K562 (cell line): ENCODE measurements at regions not wholly inside any gene's neighbourhood (a gene's known extent, or its start where the extent isn't known, plus 50 kb on each side); places are given as distances from the start of the nearest gene placed in this dataset.

Source experiments
- ATAC-seq: fragments of 200-7000 bp; cut with Tn5 transposase; 3 replicates; pipeline ENCODE4 v1.9.1; 2020; ENCODE audit warnings: moderate library complexity
- BruUV-seq: library from RNA; stranded (reverse); fragments of 400-500 nt; replicated peaks from 2 replicates; lab custom pipeline; 2021; lab: Mats Ljungman, UMichigan
- CTCF ChIA-PET: fragments of 300-600 bp; formaldehyde crosslinking; extraction: SDS; loops from one replicate; lab custom pipeline; 2021; ENCODE audit warnings: low intra/inter-chr PET ratio; lab: Yijun Ruan, JAX
- POLR2A ChIA-PET: fragments of 300-600, 350-650 bp; sonication (Branson Sonifier 250); formaldehyde crosslinking; extraction: SDS; loops from one replicate; lab custom pipeline; 2021; ENCODE audit warnings: antibody characterized with exemption, inconsistent platforms; lab: Yijun Ruan, JAX
- DNase-seq, 4 experiments: peaks; one replicate each; pipeline versions ENCODE4 v3.0.0 to v3.0.0-alpha.2; 2011 to 2018; ENCODE audit warnings: low spot score in 3 of 4, mixed read lengths in 3 of 4; ENCODE audit errors: extremely low read depth in 1 of 4
- FAIRE-seq: peaks from 2 replicates; lab custom pipeline; 2011; peaks lifted over from hg19 to GRCh38; lab: Jason Lieb, UNC
- H2AFZ ChIP-seq: 2 replicates; pipeline ENCODE4 v1.6.0; 2011; ENCODE audit warnings: low read depth, low read length, control low read depth, inconsistent platforms
- H3K27ac ChIP-seq: fragments of 200-600 bp; 3 replicates; pipeline ENCODE4 v1.8.0; 2011; ENCODE audit warnings: low read depth, mild to moderate bottlenecking, control low read depth, inconsistent platforms, low read length, moderate library complexity, mixed read lengths; ENCODE audit errors: extremely low read depth
- H3K27me3 ChIP-seq, 2 experiments: fragments of 300-600 bp in 1 of 2; 2 replicates in 1 of 2; 3 replicates in 1 of 2; pipeline versions ENCODE4 v1.6.0 to v1.8.0; 2011; ENCODE audit warnings: inconsistent platforms in 2 of 2, low read length in 2 of 2, mild to moderate bottlenecking in 1 of 2, mixed read lengths in 1 of 2, moderate library complexity in 1 of 2; ENCODE audit not compliant: control insufficient read depth in 2 of 2, insufficient read depth in 2 of 2
- H3K36me3 ChIP-seq: fragments of 300-600 bp; 3 replicates; pipeline ENCODE4 v1.8.0; 2011; ENCODE audit warnings: mild to moderate bottlenecking, low read length, inconsistent platforms; ENCODE audit not compliant: control insufficient read depth, insufficient read depth
- H3K4me1 ChIP-seq, 2 experiments: fragments of 200-600 bp in 1 of 2; replicated peaks in 1 of 2; 2 replicates in 1 of 2; 3 replicates in 1 of 2; pipeline versions ENCODE4 v1.5.1 to v1.8.0; 2011; ENCODE audit warnings: inconsistent platforms in 2 of 2, low read length in 2 of 2, mild to moderate bottlenecking in 1 of 2, mixed read lengths in 1 of 2, moderate library complexity in 1 of 2; ENCODE audit not compliant: control insufficient read depth in 2 of 2, insufficient read depth in 2 of 2
- H3K4me2 ChIP-seq: 2 replicates; pipeline ENCODE4 v1.6.1; 2011; ENCODE audit warnings: low read length, control low read depth, inconsistent platforms, mixed read lengths; ENCODE audit not compliant: insufficient read depth
- H3K4me3 ChIP-seq: fragments of 200-600 bp; sonication (generic), shearing (Covaris generic); 2 replicates; pipeline ENCODE4 v1.5.1; 2016; ENCODE audit warnings: control low read depth, inconsistent platforms
- H3K79me2 ChIP-seq: fragments of 200-600 bp; 3 replicates; pipeline ENCODE4 v1.8.0; 2011; ENCODE audit warnings: low read length, inconsistent platforms; ENCODE audit not compliant: control insufficient read depth, insufficient read depth
- H3K9ac ChIP-seq, 2 experiments: 2 replicates each; pipeline versions ENCODE4 v1.6.0 to v1.6.1; 2011; ENCODE audit warnings: low read depth in 2 of 2, low read length in 2 of 2, control low read depth in 1 of 2, inconsistent platforms in 1 of 2, mild to moderate bottlenecking in 1 of 2, mixed read lengths in 1 of 2; ENCODE audit not compliant: insufficient read depth in 1 of 2
- H3K9me1 ChIP-seq: one replicate; pipeline ENCODE4 v1.6.0; 2011; ENCODE audit warnings: inconsistent platforms, mild to moderate bottlenecking, low read length, moderate library complexity; ENCODE audit not compliant: control insufficient read depth, insufficient read depth
- H3K9me3 ChIP-seq: replicated peaks from 2 replicates; pipeline ENCODE4 v1.5.1; 2011; ENCODE audit warnings: low read depth, low read length, inconsistent platforms; ENCODE audit not compliant: control insufficient read depth, insufficient read depth
- H4K20me1 ChIP-seq: replicated peaks from 2 replicates; pipeline ENCODE4 v1.6.1; 2011; ENCODE audit warnings: low read length, inconsistent platforms, mixed read lengths; ENCODE audit not compliant: control insufficient read depth, insufficient read depth
- ARID3A ChIP-seq: IDR thresholded peaks from 2 replicates; pipeline ENCODE4 v1.6.1; 2012; ENCODE audit warnings: low read depth, low read length, improper control_type of control experiment, borderline replicate concordance
- ATF1 ChIP-seq, 2 experiments: fragments of 450-650 bp in 1 of 2; IDR thresholded peaks; 2 replicates each; pipeline ENCODE4 v1.6.1; 2016; ENCODE audit warnings: missing compliant biosample characterization in 1 of 2, missing genetic modification characterization in 1 of 2
- ELF1 ChIP-seq: fragments of 200-800 bp; sonication (Bioruptor generic); IDR thresholded peaks from 2 replicates; pipeline ENCODE4 v1.6.1; 2016; ENCODE audit warnings: missing genetic modification characterization, missing compliant biosample characterization
- FOXO4 ChIP-seq: fragments of 450-650 bp; formaldehyde crosslinking; IDR thresholded peaks from 2 replicates; pipeline ENCODE4 v1.4.0; 2020; ENCODE audit warnings: mild to moderate bottlenecking, moderate library complexity
- HES1 ChIP-seq: fragments of 450-650 bp; IDR thresholded peaks from 2 replicates; pipeline ENCODE4 v1.6.1; 2016; ENCODE audit warnings: low read depth, mild to moderate bottlenecking, moderate library complexity
- NCOA1 ChIP-seq: fragments of 450-650 bp; IDR thresholded peaks from 2 replicates; pipeline ENCODE4 v1.6.1; 2016; ENCODE audit warnings: low read depth
- NR2C1 ChIP-seq, 2 experiments: fragments of 450-650 bp; IDR thresholded peaks; 2 replicates each; pipeline ENCODE4 v1.6.1; 2017; ENCODE audit warnings: mild to moderate bottlenecking in 2 of 2, antibody characterized with exemption in 1 of 2, inconsistent platforms in 1 of 2, missing compliant biosample characterization in 1 of 2, missing genetic modification characterization in 1 of 2
- NR2C2 ChIP-seq, 2 experiments: fragments of 200-800 bp in 1 of 2; sonication (Bioruptor generic) in 1 of 2; sonication (generic) in 1 of 2; formaldehyde crosslinking in 1 of 2; IDR thresholded peaks; 2 replicates each; pipeline versions ENCODE4 v1.6.1 to v1.8.0; 2016 to 2022; ENCODE audit warnings: mild to moderate bottlenecking in 1 of 2, missing compliant biosample characterization in 1 of 2, missing genetic modification characterization in 1 of 2, missing genetic modification reagents in 1 of 2
- SMARCA4 ChIP-seq: fragments of 450-650 bp; IDR thresholded peaks from 2 replicates; pipeline ENCODE4 v1.6.1; 2016
- SOX6 ChIP-seq: fragments of 450-650 bp; IDR thresholded peaks from 2 replicates; pipeline ENCODE4 v1.6.1; 2014; ENCODE audit warnings: mild to moderate bottlenecking
- U2AF2 ChIP-seq: fragments of 200-400 bp; formaldehyde crosslinking; optimal IDR thresholded peaks from 2 replicates; pipeline ENCODE3; 2017; ENCODE audit warnings: low read depth, mild to moderate bottlenecking, low read length
- ZC3H4 ChIP-seq: sonication (generic); formaldehyde crosslinking; IDR thresholded peaks from 2 replicates; pipeline ENCODE4 v1.9.0; 2021; ENCODE audit warnings: missing genetic modification reagents, borderline replicate concordance
- ZNF239 ChIP-seq: fragments of 250-450 bp; sonication (Bioruptor Pico); IDR thresholded peaks from 2 replicates; pipeline ENCODE4 v1.4.0; 2020; ENCODE audit warnings: mild to moderate bottlenecking
- ZNF75A ChIP-seq: fragments of 450-650 bp; formaldehyde crosslinking; IDR thresholded peaks from 2 replicates; pipeline ENCODE4 v1.4.0; 2020; ENCODE audit warnings: mild to moderate bottlenecking
- WGBS: fragments of 100-300 bp; shearing (Covaris generic); methylation state at CpG from one replicate; pipeline ENCODE4 v1.1.6; 2016; ENCODE audit warnings: low coverage, mixed read lengths; ENCODE audit not compliant: insufficient coverage; ENCODE audit errors: missing lambda C conversion rate; 5-methylcytosine and 5-hydroxymethylcytosine counted together
- in situ Hi-C: fragments of 300-500 bp; cut with MboI; formaldehyde crosslinking; loops from 4 replicates; pipeline ENCODE4 v1.15.0; 2018; ENCODE audit warnings: inconsistent platforms, mixed read lengths
- intact Hi-C: fragments of 100-400 bp; cut with micrococcal nuclease; formaldehyde crosslinking; loops from 2 replicates; pipeline ENCODE4 v1.14.2; 2022
- TF ChIP-seq, protein P1 (sequence below), 2 experiments: fragments of 250-450 bp in 1 of 2; fragments of 450-650 bp in 1 of 2; sonication (Bioruptor Pico) in 1 of 2; IDR thresholded peaks; 2 replicates each; pipeline versions ENCODE4 v1.6.1 to v1.8.0; 2016 to 2021; ENCODE audit warnings: mild to moderate bottlenecking in 2 of 2, moderate library complexity in 2 of 2, missing compliant biosample characterization in 1 of 2, missing genetic modification characterization in 1 of 2

GRCh38 chr20:4074877-4075455, 59.6 kb upstream of the RNF24 start:
- intact Hi-C loops (loop anchor here (1.0 to 2.0 kb wide), 2 partner anchors 10 to 186 kb away; partner anchors contain the start of gene PANK2), in situ Hi-C loops (no loop called here)
- Histone ChIP-seq H2AFZ (peak overlapping the region; percentile 82), H3K36me3 (no peaks in the 10 kb centered on the region), H3K9ac (peak overlapping the region; percentile 66 to 73; a peak in 3 of 4 replicates), H3K9me3 (peaks cover 3% of the 10 kb centered on the region; the same call in 1 of the 2 replicates), H3K9me1 (no peaks in the 10 kb centered on the region), H3K4me1 (peaks cover 14 to 50% of the 10 kb centered on the region in 2 experiments), H4K20me1 (no peaks in the 10 kb centered on the region), H3K27me3 (no peaks in the 10 kb centered on the region), H3K27ac (peak overlapping the region; percentile 76), H3K4me3 (peak overlapping the region; percentile 11; the same call in 1 of the 2 replicates), H3K79me2 (no peaks in the 10 kb centered on the region; the same call in 2 of the 3 replicates), H3K4me2 (peak overlapping the region; percentile 84)
- 28% methylated on average over 5 of the region's 7 CpGs for WGBS
- DNase-seq, result peak; percentile 53 to 67 (median 64)
- POLR2A ChIA-PET, result interaction anchor here (0.6 to 1.6 kb wide), 6 partner anchors 8 to 1048 kb away, joined by 3 to 8 read pairs (median 4); no protein-coding TSS in a partner anchor
- BruUV-seq, result no TSS peak
- CTCF ChIA-PET, result interaction anchor here (0.5 kb wide), 1 partner anchor 133 kb away, joined by 3 read pairs; no protein-coding TSS in a partner anchor
- FAIRE-seq, result peak; percentile 81
- ATAC-seq, result peak; percentile 70
- no peak; the same call in 1 of the 2 replicates for TF ChIP-seq ZNF239 (CRISPR knock-in tag)
- peak; percentile 76 for TF ChIP-seq NR2C1 (IDR thresholded peaks at IDR 0.05)
- TF ChIP-seq NR2C1 (tag; IDR thresholded peaks at IDR 0.05), result peak; percentile 90
- TF ChIP-seq NR2C2 (CRISPR knock-in tag; IDR thresholded peaks at IDR 0.05), result no peak
- peak; percentile 80 for TF ChIP-seq NR2C2 (tag; IDR thresholded peaks at IDR 0.05)
- peak; percentile 56 for TF ChIP-seq SOX6
- TF ChIP-seq ZC3H4 (CRISPR knock-in tag), result no peak
- TF ChIP-seq ARID3A, result 0 out of 2 replicates have a peak, but pooled peaks have one; percentile 15
- TF ChIP-seq SMARCA4, result peak; percentile 30; the same call in 1 of the 2 replicates
- no peak for TF ChIP-seq HES1
- TF ChIP-seq U2AF2, result no peak
- TF ChIP-seq ELF1 (tag), result no peak
- no peak for TF ChIP-seq ZNF75A (CRISPR knock-in tag)
- no peak for TF ChIP-seq FOXO4 (CRISPR knock-in tag)
- TF ChIP-seq, protein P1, sequence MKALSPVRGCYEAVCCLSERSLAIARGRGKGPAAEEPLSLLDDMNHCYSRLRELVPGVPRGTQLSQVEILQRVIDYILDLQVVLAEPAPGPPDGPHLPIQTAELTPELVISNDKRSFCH (CRISPR knock-in tag; IDR thresholded peaks at IDR 0.05), result no peak
- TF ChIP-seq, protein P1 (tag; IDR thresholded peaks at IDR 0.05), result peak; percentile 85
- TF ChIP-seq ATF1 (CRISPR knock-in tag; IDR thresholded peaks at IDR 0.05), result no peak
- TF ChIP-seq ATF1 (tag; IDR thresholded peaks at IDR 0.05), result 0 out of 2 replicates have a peak, but pooled peaks have one; percentile 55
- no peak for TF ChIP-seq NCOA1
